GM19025 (cell line): ENCODE measurements at regions not wholly inside any gene's neighbourhood (a gene's known extent, or its start where the extent isn't known, plus 50 kb on each side); places are given as distances from the start of the nearest gene placed in this dataset.

Source experiments
- ATAC-seq: cut with Tn5 transposase; IDR thresholded peaks from one replicate; pipeline ENCODE4 v1.9.1; 2021; ENCODE audit warnings: mild to moderate bottlenecking, low read depth, moderate library complexity; ENCODE audit not compliant: unreplicated experiment

GRCh38 chr22:47573141-47573540 is 810.7 kb downstream of the TBC1D22A start:
- no peak for ATAC-seq

GRCh38 chr22:47572443-47572842 is 810.0 kb downstream of the TBC1D22A start:
- no peak for ATAC-seq

- no peak for ATAC-seq
These were observed 809.2 kb downstream of the TBC1D22A start for GRCh38 chr22:47571616-47572015.

GRCh38 chr22:47570851-47571250 is 808.4 kb downstream of the TBC1D22A start:
- no peak for ATAC-seq

- ATAC-seq, result no peak
These were observed 807.8 kb downstream of the TBC1D22A start for GRCh38 chr22:47570300-47570685.

- ATAC-seq, result no peak
These were observed 807.2 kb downstream of the TBC1D22A start for GRCh38 chr22:47569389-47570299.

- ATAC-seq, result no peak
These were observed 806.2 kb downstream of the TBC1D22A start for GRCh38 chr22:47568700-47569099.

- no peak for ATAC-seq
These were observed 805.0 kb downstream of the TBC1D22A start for GRCh38 chr22:47567126-47568090.

- no peak for ATAC-seq
These were observed 804.0 kb downstream of the TBC1D22A start for GRCh38 chr22:47566491-47566890.

GRCh38 chr22:47565607-47566006 is 803.2 kb downstream of the TBC1D22A start:
- ATAC-seq, result no peak

- no peak for ATAC-seq
These were observed 802.4 kb downstream of the TBC1D22A start for GRCh38 chr22:47564651-47565434.

- ATAC-seq, result no peak
These were observed 801.7 kb downstream of the TBC1D22A start for GRCh38 chr22:47564158-47564450.

GRCh38 chr22:47563406-47564157 is 801.1 kb downstream of the TBC1D22A start:
- no peak for ATAC-seq

GRCh38 chr22:47561766-47562165 is 799.3 kb downstream of the TBC1D22A start:
- ATAC-seq, result no peak

GRCh38 chr22:47561115-47561675 is 798.7 kb downstream of the TBC1D22A start:
- ATAC-seq, result no peak

- ATAC-seq, result no peak
These were observed 796.6 kb downstream of the TBC1D22A start for GRCh38 chr22:47558828-47559700.

- ATAC-seq, result no peak
These were observed 794.0 kb downstream of the TBC1D22A start for GRCh38 chr22:47556473-47556872.

- ATAC-seq, result no peak
These were observed 791.0 kb downstream of the TBC1D22A start for GRCh38 chr22:47553436-47553835.
